PC-3 (cell line): ENCODE measurements at regions not wholly inside any gene's neighbourhood (a gene's known extent, or its start where the extent isn't known, plus 50 kb on each side); places are given as distances from the start of the nearest gene placed in this dataset.
A peak's percentile ranks its signal among the peaks of the same experiment; 100 is the strongest.

Experiments used
- ATAC-seq: fragments of 200-7000 bp; cut with Tn5 transposase; 2 replicates; pipeline ENCODE4 v1.9.1; 2020; ENCODE audit warnings: mild to moderate bottlenecking, moderate library complexity
- BruUV-seq: library from RNA; stranded (reverse); fragments of 400-500 nt; replicated peaks from 2 replicates; lab custom pipeline; 2021; lab: Mats Ljungman, UMichigan
- CTCF ChIA-PET: fragments of 300-600 bp; sonication (Branson Sonifier 250); formaldehyde crosslinking; loops from one replicate; lab custom pipeline; 2022; ENCODE audit warnings: antibody characterized with exemption; lab: Charles Lee
- POLR2A ChIA-PET: fragments of 300-600 bp; sonication (Branson Sonifier 250); formaldehyde crosslinking; loops from one replicate; lab custom pipeline; 2022; ENCODE audit warnings: antibody characterized with exemption; ENCODE audit not compliant: unreplicated experiment; lab: Charles Lee
- DNase-seq: peaks from one replicate; pipeline ENCODE4 v3.0.0-alpha.2; 2015
- H2AFZ ChIP-seq: fragments of 300-600 bp; sonication (generic); 2 replicates; pipeline ENCODE4 v1.6.0; 2016; ENCODE audit warnings: antibody characterized with exemption, low read length
- H3F3A ChIP-seq: fragments of 300-600 bp; sonication (generic); one replicate; pipeline ENCODE4 v1.6.0; 2017; ENCODE audit warnings: antibody characterized with exemption, low read length, control low read depth, mild to moderate bottlenecking; ENCODE audit not compliant: unreplicated experiment
- H3K27ac ChIP-seq: fragments of 300-600 bp; sonication (generic); 2 replicates; pipeline ENCODE4 v1.5.1; 2016; ENCODE audit warnings: mild to moderate bottlenecking, low read length
- H3K27me3 ChIP-seq: fragments of 300-600 bp; sonication (generic); 2 replicates; pipeline ENCODE4 v1.6.1; 2016; ENCODE audit warnings: low read length, mixed read lengths
- H3K36me3 ChIP-seq: fragments of 300-600 bp; sonication (generic); 2 replicates; pipeline ENCODE4 v1.6.1; 2016; ENCODE audit warnings: low read depth, mixed run types, low read length, mixed read lengths
- H3K4me1 ChIP-seq: fragments of 300-600 bp; sonication (generic); 2 replicates; pipeline ENCODE4 v1.5.1; 2016; ENCODE audit warnings: low read length; ENCODE audit not compliant: insufficient read depth
- H3K4me2 ChIP-seq: fragments of 300-600 bp; sonication (generic); 2 replicates; pipeline ENCODE4 v1.6.0; 2016; ENCODE audit warnings: low read length
- H3K4me3 ChIP-seq: fragments of 300-600 bp; sonication (generic); 2 replicates; pipeline ENCODE4 v1.5.1; 2016; ENCODE audit warnings: mild to moderate bottlenecking, low read length, mixed read lengths
- H3K79me2 ChIP-seq: fragments of 300-600 bp; sonication (generic); 2 replicates; pipeline ENCODE4 v1.6.1; 2017; ENCODE audit warnings: low read length, mixed read lengths
- H3K9ac ChIP-seq: fragments of 300-600 bp; sonication (generic); 2 replicates; pipeline ENCODE4 v1.6.0; 2016; ENCODE audit warnings: mild to moderate bottlenecking, low read length
- H3K9me2 ChIP-seq: fragments of 300-600 bp; sonication (generic); replicated peaks from 2 replicates; pipeline ENCODE4 v1.6.1; 2016; ENCODE audit warnings: mixed run types, low read length, mixed read lengths
- H3K9me3 ChIP-seq: fragments of 300-600 bp; sonication (generic); 2 replicates; pipeline ENCODE4 v1.6.1; 2016; ENCODE audit warnings: low read length, mixed read lengths
- H4K20me1 ChIP-seq: fragments of 300-600 bp; sonication (generic); 2 replicates; pipeline ENCODE4 v1.6.1; 2016; ENCODE audit warnings: low read length, mixed read lengths
- EZH2 ChIP-seq: fragments of 300-600 bp; sonication (generic); IDR thresholded peaks from one replicate; pipeline ENCODE4 v1.6.1; 2017; ENCODE audit warnings: antibody characterized with exemption, mild to moderate bottlenecking, low read length; ENCODE audit not compliant: unreplicated experiment
- EZH2phosphoT487 ChIP-seq: fragments of 300-600 bp; sonication (generic); IDR thresholded peaks from 2 replicates; pipeline ENCODE4 v1.6.1; 2018; ENCODE audit warnings: mild to moderate bottlenecking, antibody characterized with exemption, low read length, borderline replicate concordance
- intact Hi-C: fragments of 100-400 bp; cut with micrococcal nuclease; formaldehyde crosslinking; loops from 2 replicates; pipeline ENCODE4 v1.9.0; 2023
- TF ChIP-seq, protein P1 (sequence below): fragments of 300-600 bp; sonication (generic); conservative IDR thresholded peaks from 2 replicates; pipeline ENCODE4 v1.5.1; 2017; ENCODE audit warnings: antibody characterized with exemption, low read depth, mild to moderate bottlenecking, low read length

DNA sequence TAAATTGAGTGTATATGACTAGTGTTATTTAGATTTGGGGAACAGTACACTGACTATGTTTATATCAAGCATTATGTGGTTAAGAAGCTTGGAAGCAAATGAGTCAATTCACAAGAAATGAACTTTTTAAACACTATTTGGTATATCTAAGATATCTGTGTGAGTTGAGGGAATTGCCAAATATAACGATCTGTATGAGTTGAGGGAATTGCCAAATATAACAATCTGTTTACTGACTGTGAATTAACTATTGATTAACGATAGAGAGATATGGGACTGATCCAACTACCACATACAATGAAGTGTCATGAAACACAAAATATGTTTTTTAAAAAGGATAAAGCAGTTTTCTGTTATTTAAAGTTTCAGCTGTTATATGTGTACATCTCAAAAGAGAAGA lies 301.4 kb downstream of the TENT4A start:
- no peak overlapping the region for H3K4me2 ChIP-seq
- H4K20me1 ChIP-seq: no peaks in the 10 kb centered on the region
- peaks cover 23% of the 10 kb centered on the region; the same call in 1 of the 2 replicates for H3K27me3 ChIP-seq
- no peak overlapping the region for H3K4me3 ChIP-seq
- H3K9ac ChIP-seq: no peak overlapping the region
- H3K79me2 ChIP-seq: no peaks in the 10 kb centered on the region
- ChIA-PET POLR2A (no interaction called here), CTCF (no interaction called here)
- H3K36me3 ChIP-seq: no peaks in the 10 kb centered on the region
- no peak for TF ChIP-seq EZH2
- no peak for TF ChIP-seq EZH2phosphoT487
- TF ChIP-seq, protein P1, sequence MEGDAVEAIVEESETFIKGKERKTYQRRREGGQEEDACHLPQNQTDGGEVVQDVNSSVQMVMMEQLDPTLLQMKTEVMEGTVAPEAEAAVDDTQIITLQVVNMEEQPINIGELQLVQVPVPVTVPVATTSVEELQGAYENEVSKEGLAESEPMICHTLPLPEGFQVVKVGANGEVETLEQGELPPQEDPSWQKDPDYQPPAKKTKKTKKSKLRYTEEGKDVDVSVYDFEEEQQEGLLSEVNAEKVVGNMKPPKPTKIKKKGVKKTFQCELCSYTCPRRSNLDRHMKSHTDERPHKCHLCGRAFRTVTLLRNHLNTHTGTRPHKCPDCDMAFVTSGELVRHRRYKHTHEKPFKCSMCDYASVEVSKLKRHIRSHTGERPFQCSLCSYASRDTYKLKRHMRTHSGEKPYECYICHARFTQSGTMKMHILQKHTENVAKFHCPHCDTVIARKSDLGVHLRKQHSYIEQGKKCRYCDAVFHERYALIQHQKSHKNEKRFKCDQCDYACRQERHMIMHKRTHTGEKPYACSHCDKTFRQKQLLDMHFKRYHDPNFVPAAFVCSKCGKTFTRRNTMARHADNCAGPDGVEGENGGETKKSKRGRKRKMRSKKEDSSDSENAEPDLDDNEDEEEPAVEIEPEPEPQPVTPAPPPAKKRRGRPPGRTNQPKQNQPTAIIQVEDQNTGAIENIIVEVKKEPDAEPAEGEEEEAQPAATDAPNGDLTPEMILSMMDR: no peak
- H3K9me3 ChIP-seq: no peaks in the 10 kb centered on the region
- intact Hi-C loops: no loop called here
- ATAC-seq (no peak), DNase-seq (no peak)
- no peaks in the 10 kb centered on the region for H3F3A ChIP-seq
- no peaks in the 10 kb centered on the region for H3K4me1 ChIP-seq
- H2AFZ ChIP-seq: no peak overlapping the region
- BruUV-seq: no TSS peak
- no peak overlapping the region for H3K27ac ChIP-seq
- H3K9me2 ChIP-seq: no peaks in the 10 kb centered on the region

DNA sequence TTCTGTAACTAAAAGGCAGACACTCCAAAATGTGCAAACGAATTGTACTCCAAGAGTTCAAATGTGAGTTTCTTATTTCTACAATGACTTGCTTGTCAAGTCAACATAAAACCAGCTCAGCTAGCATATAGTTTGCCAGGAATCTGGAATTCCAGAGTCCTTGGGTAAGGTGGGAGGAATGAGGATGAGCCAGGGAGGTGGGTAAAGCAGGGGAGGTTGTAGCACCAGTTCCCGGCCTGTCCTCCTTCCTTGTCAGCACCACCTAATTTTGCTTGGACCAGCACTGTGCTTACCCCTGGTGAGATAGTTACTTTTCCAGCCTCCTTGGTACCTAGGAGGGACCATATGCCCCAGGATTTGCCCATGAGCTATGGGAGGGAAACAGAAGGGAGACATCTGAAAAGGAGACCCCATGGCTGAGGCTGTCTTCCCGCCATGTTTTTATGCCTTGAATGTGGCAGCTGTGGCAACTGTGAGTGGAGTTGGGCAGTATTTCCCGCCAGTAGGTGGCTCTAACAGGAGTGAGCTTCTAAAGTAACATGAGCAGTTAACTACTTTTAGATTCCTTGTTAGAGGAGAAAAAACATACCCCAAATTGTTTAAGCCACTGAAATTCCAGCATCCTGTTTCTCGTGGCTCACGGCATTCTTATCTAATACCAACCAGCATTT lies 302.5 kb downstream of the TENT4A start:
- POLR2A ChIA-PET: no interaction called here
- TF ChIP-seq, protein P1: peak; percentile 60
- no peak for TF ChIP-seq EZH2phosphoT487
- no peak for TF ChIP-seq EZH2
- Histone ChIP-seq H3K27ac (no peak overlapping the region), H3K36me3 (no peaks in the 10 kb centered on the region), H3F3A (no peaks in the 10 kb centered on the region), H4K20me1 (no peaks in the 10 kb centered on the region), H3K9ac (no peak overlapping the region), H3K4me3 (no peak overlapping the region), H3K9me3 (no peaks in the 10 kb centered on the region), H3K27me3 (peaks cover 24% of the 10 kb centered on the region; the same call in 1 of the 2 replicates), H3K4me1 (no peaks in the 10 kb centered on the region), H3K9me2 (no peaks in the 10 kb centered on the region), H3K4me2 (no peak overlapping the region), H3K79me2 (no peaks in the 10 kb centered on the region), H2AFZ (no peak overlapping the region)
- BruUV-seq: no TSS peak
- CTCF ChIA-PET: no interaction called here
- ATAC-seq: no peak
- peak; percentile 47 for DNase-seq
- intact Hi-C loops: no loop called here

- Histone ChIP-seq H3K9ac (no peak overlapping the region), H3K79me2 (no peaks in the 10 kb centered on the region), H3F3A (no peaks in the 10 kb centered on the region), H3K27me3 (peaks cover 24% of the 10 kb centered on the region; the same call in 1 of the 2 replicates), H4K20me1 (no peaks in the 10 kb centered on the region), H3K36me3 (no peaks in the 10 kb centered on the region), H3K4me1 (no peaks in the 10 kb centered on the region), H2AFZ (no peak overlapping the region), H3K9me2 (no peaks in the 10 kb centered on the region), H3K4me3 (no peak overlapping the region), H3K27ac (no peak overlapping the region), H3K9me3 (no peaks in the 10 kb centered on the region), H3K4me2 (no peak overlapping the region)
- CTCF ChIA-PET: no interaction called here
- no TSS peak for BruUV-seq
- POLR2A ChIA-PET: no interaction called here
- intact Hi-C loops: no loop called here
- TF ChIP-seq EZH2phosphoT487: no peak
- no peak for TF ChIP-seq EZH2
- TF ChIP-seq, protein P1: no peak
- no peak for ATAC-seq
- no peak for DNase-seq
Measured at GRCh38 chr5:7016999-7017747, 303.9 kb downstream of the TENT4A start.
